ENCODE measurements at regions not wholly inside any gene's neighbourhood (a gene's known extent, or its start where the extent isn't known, plus 50 kb on each side); places are given as distances from the start of the nearest gene placed in this dataset.
"Not testable (repeated sequence)": the region's sequence is repeated elsewhere in the genome, so short reads cannot be mapped to it uniquely, and the experiment has no call there.

- DNase-seq (ENCODE audit: low spot score): not testable (repeated sequence)
These were observed 515.4 kb downstream of the MATN1 start for GRCh38 chr1:30207962-30208361.

GRCh38 chr1:30206631-30207030 lies 516.8 kb downstream of the MATN1 start:
- not testable (repeated sequence) for DNase-seq (ENCODE audit: low spot score)

- DNase-seq (ENCODE audit: low spot score): not testable (repeated sequence)
These were observed 518.5 kb downstream of the MATN1 start for GRCh38 chr1:30204916-30205315.

GRCh38 chr1:30201015-30201414 lies 522.4 kb downstream of the MATN1 start:
- no peak for DNase-seq (ENCODE audit: low spot score)

- DNase-seq (ENCODE audit: low spot score): no peak
These were observed 523.2 kb downstream of the MATN1 start for GRCh38 chr1:30200161-30200560.

- DNase-seq (ENCODE audit: low spot score): no peak
These were observed 523.8 kb downstream of the MATN1 start for GRCh38 chr1:30199563-30199962.

- no peak for DNase-seq (ENCODE audit: low spot score)
These were observed 524.5 kb downstream of the MATN1 start for GRCh38 chr1:30198795-30199403.

- no peak for DNase-seq (ENCODE audit: low spot score)
These were observed 525.0 kb downstream of the MATN1 start for GRCh38 chr1:30198451-30198760.

- peak; percentile 84 for DNase-seq (ENCODE audit: low spot score)
These were observed 525.5 kb downstream of the MATN1 start for GRCh38 chr1:30197639-30198450.

GRCh38 chr1:30196872-30197638 lies 526.3 kb downstream of the MATN1 start:
- no peak for DNase-seq (ENCODE audit: low spot score)

- no peak for DNase-seq (ENCODE audit: low spot score)
These were observed 526.9 kb downstream of the MATN1 start for GRCh38 chr1:30196457-30196856.

GRCh38 chr1:30195424-30196134 lies 527.8 kb downstream of the MATN1 start:
- DNase-seq (ENCODE audit: low spot score): no peak

GRCh38 chr1:30194741-30195423 lies 528.5 kb downstream of the MATN1 start:
- DNase-seq (ENCODE audit: low spot score): peak; percentile 6

GRCh38 chr1:30194046-30194619 lies 529.3 kb downstream of the MATN1 start:
- DNase-seq (ENCODE audit: low spot score): no peak

- DNase-seq (ENCODE audit: low spot score): no peak
These were observed 530.3 kb downstream of the MATN1 start for GRCh38 chr1:30192969-30193630.

- DNase-seq (ENCODE audit: low spot score): peak; percentile 96
These were observed 532.2 kb downstream of the MATN1 start for GRCh38 chr1:30191154-30191702.

- DNase-seq (ENCODE audit: low spot score): no peak
These were observed 532.8 kb downstream of the MATN1 start for GRCh38 chr1:30190511-30191153.

- DNase-seq (ENCODE audit: low spot score): no peak
These were observed 533.4 kb downstream of the MATN1 start for GRCh38 chr1:30189818-30190500.

- DNase-seq (ENCODE audit: low spot score): no peak
These were observed 534.4 kb downstream of the MATN1 start for GRCh38 chr1:30188999-30189398.

All from umbilical cord (tissue), 1 donor.